ENCODE measurements at regions not wholly inside any gene's neighbourhood (a gene's known extent, or its start where the extent isn't known, plus 50 kb on each side); places are given as distances from the start of the nearest gene placed in this dataset.

- H4K20me1 ChIP-seq (ENCODE audit: insufficient read depth, low read length), result no peaks in the 10 kb centered on the region
- TF ChIP-seq CTCF (IDR thresholded peaks at IDR 0.05; ENCODE audit: extremely low read depth, low read depth, low read length), result no peak
- H3K27me3 ChIP-seq (ENCODE audit: insufficient read depth, low read length), result no peaks in the 10 kb centered on the region
- no peak overlapping the region for H3K4me3 ChIP-seq (ENCODE audit: insufficient read depth, low read length)
- no peak for DNase-seq (ENCODE audit: insufficient read length, low spot score, missing footprints)
- no peaks in the 10 kb centered on the region for H3K9me3 ChIP-seq (ENCODE audit: low read depth, low read length)
- no peak overlapping the region for H3K27ac ChIP-seq (ENCODE audit: low read depth, low read length)
- H3K79me2 ChIP-seq (ENCODE audit: insufficient read depth, low read length), result no peaks in the 10 kb centered on the region
- H3K4me2 ChIP-seq (ENCODE audit: insufficient read depth, low read length), result no peak overlapping the region
- peaks cover 3% of the 10 kb centered on the region for H3K4me1 ChIP-seq (ENCODE audit: insufficient read depth, low read length)
- no peak overlapping the region for H2AFZ ChIP-seq (ENCODE audit: low read length)
- H3K36me3 ChIP-seq (ENCODE audit: insufficient read depth, low read length), result no peaks in the 10 kb centered on the region
These were observed 232.9 kb upstream of the GIMD1 start for GRCh38 chr4:106601519-106601918.

GRCh38 chr4:106595906-106596305 is 227.3 kb upstream of the GIMD1 start:
- no peaks in the 10 kb centered on the region for H3K4me1 ChIP-seq (ENCODE audit: insufficient read depth, low read length)
- no peak overlapping the region for H3K4me2 ChIP-seq (ENCODE audit: insufficient read depth, low read length)
- no peak overlapping the region for H3K27ac ChIP-seq (ENCODE audit: low read depth, low read length)
- H3K27me3 ChIP-seq (ENCODE audit: insufficient read depth, low read length), result no peaks in the 10 kb centered on the region
- H3K36me3 ChIP-seq (ENCODE audit: insufficient read depth, low read length), result no peaks in the 10 kb centered on the region
- no peaks in the 10 kb centered on the region for H4K20me1 ChIP-seq (ENCODE audit: insufficient read depth, low read length)
- H3K9me3 ChIP-seq (ENCODE audit: low read depth, low read length), result no peaks in the 10 kb centered on the region
- H3K4me3 ChIP-seq (ENCODE audit: insufficient read depth, low read length), result no peak overlapping the region
- H3K79me2 ChIP-seq (ENCODE audit: insufficient read depth, low read length), result no peaks in the 10 kb centered on the region
- no peak for TF ChIP-seq CTCF (IDR thresholded peaks at IDR 0.05; ENCODE audit: extremely low read depth, low read depth, low read length)
- no peak for DNase-seq (ENCODE audit: insufficient read length, low spot score, missing footprints)
- H2AFZ ChIP-seq (ENCODE audit: low read length), result no peak overlapping the region

- Histone ChIP-seq H3K36me3 (ENCODE audit: insufficient read depth, low read length) (no peaks in the 10 kb centered on the region), H3K27me3 (ENCODE audit: insufficient read depth, low read length) (no peaks in the 10 kb centered on the region), H3K9me3 (ENCODE audit: low read depth, low read length) (no peaks in the 10 kb centered on the region), H3K4me3 (ENCODE audit: insufficient read depth, low read length) (no peak overlapping the region), H2AFZ (ENCODE audit: low read length) (no peak overlapping the region), H3K4me2 (ENCODE audit: insufficient read depth, low read length) (no peak overlapping the region), H4K20me1 (ENCODE audit: insufficient read depth, low read length) (no peaks in the 10 kb centered on the region), H3K79me2 (ENCODE audit: insufficient read depth, low read length) (no peaks in the 10 kb centered on the region), H3K27ac (ENCODE audit: low read depth, low read length) (no peak overlapping the region), H3K4me1 (ENCODE audit: insufficient read depth, low read length) (no peaks in the 10 kb centered on the region)
- no peak for TF ChIP-seq CTCF (IDR thresholded peaks at IDR 0.05; ENCODE audit: extremely low read depth, low read depth, low read length)
- DNase-seq (ENCODE audit: insufficient read length, low spot score, missing footprints), result no peak
These were observed 225.8 kb upstream of the GIMD1 start for GRCh38 chr4:106594291-106594952.

- Histone ChIP-seq H3K27me3 (ENCODE audit: insufficient read depth, low read length) (no peaks in the 10 kb centered on the region), H3K79me2 (ENCODE audit: insufficient read depth, low read length) (no peaks in the 10 kb centered on the region), H3K9me3 (ENCODE audit: low read depth, low read length) (no peaks in the 10 kb centered on the region), H3K4me2 (ENCODE audit: insufficient read depth, low read length) (no peak overlapping the region), H3K4me1 (ENCODE audit: insufficient read depth, low read length) (peaks cover 39% of the 10 kb centered on the region), H3K36me3 (ENCODE audit: insufficient read depth, low read length) (no peaks in the 10 kb centered on the region), H4K20me1 (ENCODE audit: insufficient read depth, low read length) (no peaks in the 10 kb centered on the region), H3K27ac (ENCODE audit: low read depth, low read length) (no peak overlapping the region), H2AFZ (ENCODE audit: low read length) (no peak overlapping the region), H3K4me3 (ENCODE audit: insufficient read depth, low read length) (no peak overlapping the region)
- no peak for DNase-seq (ENCODE audit: insufficient read length, low spot score, missing footprints)
- no peak for TF ChIP-seq CTCF (IDR thresholded peaks at IDR 0.05; ENCODE audit: extremely low read depth, low read depth, low read length)
These were observed 220.3 kb upstream of the GIMD1 start for GRCh38 chr4:106588891-106589290.

Data from osteoblast (primary cell).